ENCODE measurements at regions not wholly inside any gene's neighbourhood (a gene's known extent, or its start where the extent isn't known, plus 50 kb on each side); places are given as distances from the start of the nearest gene placed in this dataset.

DNA sequence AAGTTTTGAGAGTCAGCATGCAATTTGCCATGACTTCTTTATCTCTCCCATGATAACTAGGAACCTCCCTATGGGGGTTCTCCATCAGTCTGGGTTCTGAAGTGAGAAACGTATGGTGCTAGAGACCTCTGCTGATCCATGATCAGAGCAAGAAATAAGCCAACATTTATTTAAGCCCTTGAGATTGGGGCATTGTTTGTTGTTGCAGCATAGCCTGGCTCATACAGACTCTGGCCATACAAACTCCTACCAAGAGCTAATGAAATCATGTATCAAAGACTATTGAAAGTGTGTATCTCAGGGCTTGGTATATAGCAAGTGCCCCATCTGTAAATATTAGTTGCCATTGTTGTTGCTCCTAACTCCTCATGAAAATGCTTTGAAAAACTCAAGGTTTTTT is 233.9 kb downstream of the MAF start:
- no peak for DNase-seq

DNA sequence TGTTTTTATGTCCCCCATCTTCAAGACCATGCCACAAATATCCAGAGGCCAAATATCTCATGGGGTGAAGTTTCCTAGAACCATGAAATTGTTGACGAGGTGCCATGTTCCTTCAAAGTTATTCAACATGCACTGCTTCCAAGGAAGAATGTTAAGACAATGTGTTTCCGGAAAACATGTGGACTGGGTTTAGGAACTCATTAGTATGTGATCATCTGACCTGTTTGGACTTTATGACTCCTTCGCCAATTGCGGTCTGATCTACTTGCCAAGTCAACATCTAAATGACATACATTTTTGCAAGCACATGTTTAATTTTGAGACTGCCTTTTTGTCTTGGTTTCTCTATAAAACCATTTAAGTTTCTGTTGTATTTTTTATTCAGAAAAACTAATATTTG is 234.8 kb downstream of the MAF start:
- DNase-seq, result no peak

GRCh38 chr16:79363484-79363883 is 237.1 kb downstream of the MAF start:
- no peak for DNase-seq

GRCh38 chr16:79363035-79363434 is 237.5 kb downstream of the MAF start:
- no peak for DNase-seq

- no peak for DNase-seq
Observed at GRCh38 chr16:79362300-79362970, 238.1 kb downstream of the MAF start.

DNA sequence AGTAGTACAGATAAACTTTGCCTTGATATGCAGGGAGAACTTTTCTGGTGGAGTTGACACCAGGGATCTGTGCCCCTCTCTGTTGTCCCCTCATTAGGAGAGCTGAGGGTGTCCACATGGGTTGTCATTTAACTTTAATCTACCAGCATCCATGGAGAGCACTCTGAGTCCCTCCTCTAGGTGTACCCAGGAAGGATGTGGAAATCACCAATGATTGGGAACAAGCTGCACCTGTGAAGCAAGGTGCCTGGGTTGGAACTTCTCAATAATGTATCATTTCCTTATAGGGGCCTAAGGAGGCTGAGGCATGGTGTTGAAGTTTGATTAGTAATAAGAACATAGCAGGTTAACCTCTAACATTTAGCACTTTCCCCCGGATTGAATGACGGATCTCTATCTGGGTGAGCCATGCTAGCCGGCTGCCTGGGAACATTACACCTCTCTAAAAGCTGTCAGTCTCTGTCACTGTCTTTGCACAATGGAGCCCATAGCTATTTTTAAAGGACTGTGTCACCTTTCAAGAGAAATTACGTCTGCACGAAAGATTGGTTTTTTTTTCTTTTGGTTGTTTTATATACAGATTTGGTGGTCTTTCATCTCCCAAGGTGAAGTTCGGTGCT is 239.3 kb downstream of the MAF start:
- no peak for DNase-seq

GRCh38 chr16:79360267-79360666 is 240.3 kb downstream of the MAF start:
- DNase-seq, result no peak

DNA sequence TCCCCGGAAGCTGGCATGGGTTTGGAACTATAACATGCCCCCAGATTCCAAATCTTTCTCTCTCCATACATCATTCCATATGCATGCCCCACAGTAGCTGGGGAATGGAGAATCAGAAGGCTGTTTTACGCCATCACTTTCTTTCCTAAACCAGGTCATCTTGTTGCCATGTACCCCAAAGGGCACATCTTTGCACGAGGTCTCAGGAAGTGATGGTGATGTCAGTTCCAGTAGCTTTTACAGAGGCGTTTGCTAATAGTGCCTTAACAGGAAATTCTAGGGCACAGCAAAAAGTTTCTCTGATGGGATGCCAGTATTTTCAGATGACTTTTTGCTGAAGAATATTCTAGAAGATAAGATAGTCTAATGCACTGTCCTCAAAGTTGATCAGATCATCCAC is 241.5 kb downstream of the MAF start:
- no peak for DNase-seq

DNA sequence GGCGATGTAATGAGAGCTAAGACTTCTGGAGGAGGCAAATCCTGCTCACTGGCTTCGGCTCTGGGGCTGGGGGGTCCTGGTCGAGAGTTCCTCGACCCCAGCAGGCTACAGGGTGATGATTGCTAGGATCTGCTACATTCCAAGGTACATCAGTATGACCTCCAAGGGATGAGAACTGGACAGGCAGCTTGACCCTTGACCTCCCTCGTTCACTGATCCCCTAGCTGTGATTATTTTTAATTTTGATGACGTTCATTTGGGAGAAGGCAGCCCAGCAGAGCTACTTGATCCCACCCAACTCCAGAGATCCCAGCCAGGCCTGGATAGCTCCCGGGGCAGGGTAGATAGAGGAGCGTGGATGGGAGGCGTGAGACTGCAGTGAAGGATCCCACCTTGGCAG is 242.3 kb downstream of the MAF start:
- DNase-seq, result no peak

GRCh38 chr16:79355600-79356358 is 244.8 kb downstream of the MAF start:
- no peak for DNase-seq

GRCh38 chr16:79351927-79352326 is 248.6 kb downstream of the MAF start:
- no peak for DNase-seq

DNA sequence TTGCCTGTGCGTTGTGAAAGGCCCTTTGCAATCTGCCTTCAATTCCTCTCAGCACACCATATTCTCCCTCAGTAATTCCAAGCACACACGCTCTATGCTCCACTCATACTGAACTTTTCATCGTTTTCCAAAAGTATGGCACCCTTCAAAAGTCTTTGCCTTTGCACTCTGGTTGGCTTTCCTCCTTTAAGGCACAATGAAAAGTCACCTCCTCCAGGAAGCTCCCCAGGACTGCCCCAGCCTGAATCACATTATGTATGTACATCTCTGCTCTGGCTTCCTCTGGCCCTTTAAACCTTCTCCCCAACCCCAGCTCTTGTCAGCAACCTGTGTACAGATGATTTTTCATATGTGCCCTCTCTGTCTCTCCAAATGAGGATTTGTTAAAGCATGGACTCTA is 250.7 kb downstream of the MAF start:
- no peak for DNase-seq

- DNase-seq, result no peak
Observed at GRCh38 chr16:79348521-79349306, 251.8 kb downstream of the MAF start.

- no peak for DNase-seq
Observed at GRCh38 chr16:79347277-79347676, 253.3 kb downstream of the MAF start.

GRCh38 chr16:79339863-79340262 is 260.7 kb downstream of the MAF start:
- DNase-seq, result no peak

- no peak for DNase-seq
Observed at GRCh38 chr16:79337906-79338305, 262.6 kb downstream of the MAF start.

DNA sequence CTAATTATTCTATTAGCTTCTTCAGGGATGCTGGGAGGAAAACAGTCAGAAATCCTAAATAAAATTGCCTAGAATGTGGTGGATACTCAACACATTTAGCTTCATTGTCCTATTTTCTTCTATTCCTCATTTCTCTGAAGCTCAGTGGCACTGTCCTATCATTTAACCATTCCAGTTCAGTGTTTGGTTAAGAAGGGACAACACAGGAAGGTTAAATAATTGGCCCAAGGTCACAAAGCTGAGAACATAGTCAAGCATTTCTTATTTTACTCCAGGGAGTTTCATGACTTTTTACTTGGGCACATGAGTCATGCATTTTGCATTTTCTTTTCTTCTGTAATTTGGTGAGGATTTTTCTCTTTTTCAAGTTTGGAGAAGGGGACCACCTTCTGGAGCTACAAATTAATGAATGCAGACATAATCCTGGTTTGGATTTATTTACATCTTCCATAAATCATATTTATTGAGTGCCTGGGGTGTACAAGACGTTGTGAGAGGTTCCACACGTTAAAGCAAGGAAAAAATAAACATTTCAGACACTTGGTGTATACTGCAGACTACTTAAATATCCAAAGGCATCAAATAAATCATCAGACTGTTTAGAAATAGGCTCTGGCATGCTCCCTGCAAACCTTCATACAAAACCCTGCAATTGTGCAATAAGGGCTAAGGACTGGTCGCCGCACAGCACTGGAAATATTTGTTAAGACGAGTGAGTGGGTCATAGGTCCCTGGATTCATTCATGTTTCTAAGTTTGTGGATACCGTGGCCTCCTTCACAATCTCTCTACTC is 263.9 kb downstream of the MAF start:
- no peak for DNase-seq

GRCh38 chr16:79334127-79334526 is 266.4 kb downstream of the MAF start:
- no peak for DNase-seq

GRCh38 chr16:79331066-79331465 is 269.5 kb downstream of the MAF start:
- no peak for DNase-seq

DNA sequence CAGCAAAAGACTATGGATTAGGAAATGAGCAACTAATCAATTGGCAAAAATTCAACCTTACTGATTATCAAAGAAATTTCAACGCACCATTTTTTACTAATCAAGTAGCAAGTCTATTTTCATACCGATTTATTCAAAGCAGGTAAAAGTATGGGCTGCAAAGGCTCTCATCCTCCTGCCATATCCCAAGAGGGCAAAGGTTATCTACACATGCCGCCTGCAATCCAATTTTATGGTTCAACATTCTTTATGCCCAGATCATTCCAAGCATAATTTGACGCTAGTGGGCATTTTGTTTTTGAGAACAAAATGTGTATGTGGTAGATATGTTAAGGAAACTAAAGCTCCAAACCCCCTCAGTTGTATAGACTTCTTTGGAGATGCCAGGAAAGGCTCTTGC is 270.6 kb downstream of the MAF start:
- DNase-seq, result no peak

- DNase-seq, result no peak
Observed at GRCh38 chr16:79329166-79329521, 271.4 kb downstream of the MAF start.

DNA sequence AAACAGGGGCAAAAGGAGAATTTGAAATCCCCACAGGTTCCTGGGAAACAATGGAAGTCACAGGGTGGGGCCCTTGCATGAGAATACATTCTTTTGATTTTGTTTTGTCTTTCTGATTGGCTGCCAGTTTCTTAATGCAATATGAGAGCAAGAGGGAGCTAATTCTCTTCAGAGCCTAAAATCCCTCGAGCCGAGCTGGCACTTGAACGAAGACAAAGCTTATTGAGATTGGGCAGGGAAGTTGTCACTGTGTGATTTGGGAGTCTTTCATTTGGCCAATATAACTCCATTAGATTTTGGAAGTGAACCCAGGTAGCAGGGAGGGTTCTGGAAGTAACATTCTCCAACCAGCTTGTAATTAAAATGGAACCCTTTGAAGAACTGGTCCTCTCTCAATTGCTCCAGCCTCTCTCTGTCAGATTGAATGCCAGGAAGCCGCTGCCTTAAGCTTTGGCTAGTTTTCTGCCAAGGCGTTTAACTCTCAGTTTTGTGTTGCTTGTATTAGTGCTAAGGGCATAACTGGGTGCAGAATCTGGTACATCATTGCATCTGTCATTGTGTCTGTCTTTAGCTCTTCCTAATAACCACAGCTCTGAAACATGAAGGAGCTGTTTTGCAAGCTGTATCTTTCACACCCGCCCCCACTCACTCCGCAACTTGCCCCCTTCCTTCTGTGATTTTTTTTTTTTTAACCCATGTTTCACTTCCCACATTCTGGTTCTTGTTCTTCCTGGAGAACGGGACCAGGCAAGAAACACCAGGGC is 272.0 kb downstream of the MAF start:
- DNase-seq, result no peak
